ENCODE measurements at regions not wholly inside any gene's neighbourhood (a gene's known extent, or its start where the extent isn't known, plus 50 kb on each side); places are given as distances from the start of the nearest gene placed in this dataset.
"Not testable (repeated sequence)": the region's sequence is repeated elsewhere in the genome, so short reads cannot be mapped to it uniquely, and the experiment has no call there.

GRCh38 chr5:123976379-123977033 is 464.5 kb downstream of the CSNK1G3 start:
- H3K4me1 ChIP-seq, result no peaks in the 10 kb centered on the region
- H3K27ac ChIP-seq, result no peak overlapping the region
- H3K36me3 ChIP-seq, result no peaks in the 10 kb centered on the region
- no peak for DNase-seq
- TF ChIP-seq CTCF (IDR thresholded peaks at IDR 0.05) (no peak), POLR2A (IDR thresholded peaks at IDR 0.05) (no peak)
- no peak overlapping the region for H3K4me3 ChIP-seq
- intact Hi-C loops (cut with DNase I; ENCODE audit: low total_unique reads), result no loop called here
- no peaks in the 10 kb centered on the region for H3K27me3 ChIP-seq
- no peaks in the 10 kb centered on the region for H3K9me3 ChIP-seq

- H3K27ac ChIP-seq; H3K9me3 ChIP-seq; H3K4me3 ChIP-seq; H3K36me3 ChIP-seq; intact Hi-C loops (cut with DNase I; ENCODE audit: low total_unique reads); H3K4me1 ChIP-seq; DNase-seq; H3K27me3 ChIP-seq: not testable (repeated sequence)
These were observed 463.5 kb downstream of the CSNK1G3 start for GRCh38 chr5:123975521-123975920.

DNA sequence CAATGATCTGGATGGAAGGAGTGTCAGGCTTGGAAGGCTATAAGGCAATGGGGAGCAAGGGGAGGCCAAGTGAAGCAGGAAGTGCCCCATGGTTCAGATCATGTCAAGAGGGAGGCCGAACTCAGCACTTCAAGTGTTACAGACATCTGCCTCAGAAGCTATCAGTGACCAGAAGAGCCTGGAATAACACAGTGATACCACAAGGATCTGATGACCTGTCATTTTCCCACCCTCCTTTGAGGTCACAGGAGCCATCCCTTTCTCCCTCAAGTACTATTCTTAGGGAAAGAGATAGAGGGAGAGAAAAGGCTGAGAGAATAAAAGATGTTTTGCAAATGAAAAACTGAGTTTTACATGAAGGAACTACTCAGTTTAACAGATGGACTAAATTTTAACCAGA is 454.8 kb downstream of the CSNK1G3 start:
- no peak for DNase-seq
- intact Hi-C loops (cut with DNase I; ENCODE audit: low total_unique reads), result no loop called here
- Histone ChIP-seq H3K27ac (no peak overlapping the region), H3K27me3 (no peaks in the 10 kb centered on the region), H3K36me3 (no peaks in the 10 kb centered on the region), H3K4me1 (no peaks in the 10 kb centered on the region), H3K9me3 (no peaks in the 10 kb centered on the region), H3K4me3 (no peak overlapping the region)
- TF ChIP-seq POLR2A (IDR thresholded peaks at IDR 0.05), result no peak
- TF ChIP-seq CTCF (IDR thresholded peaks at IDR 0.05), result no peak

- H3K27ac ChIP-seq, result no peak overlapping the region
- DNase-seq, result no peak
- no peaks in the 10 kb centered on the region for H3K36me3 ChIP-seq
- intact Hi-C loops (cut with DNase I; ENCODE audit: low total_unique reads), result no loop called here
- no peak overlapping the region for H3K4me3 ChIP-seq
- no peaks in the 10 kb centered on the region for H3K27me3 ChIP-seq
- no peaks in the 10 kb centered on the region for H3K9me3 ChIP-seq
- H3K4me1 ChIP-seq, result no peaks in the 10 kb centered on the region
- TF ChIP-seq CTCF (IDR thresholded peaks at IDR 0.05) (no peak), POLR2A (IDR thresholded peaks at IDR 0.05) (no peak)
These were observed 453.6 kb downstream of the CSNK1G3 start for GRCh38 chr5:123965626-123966025.

DNA sequence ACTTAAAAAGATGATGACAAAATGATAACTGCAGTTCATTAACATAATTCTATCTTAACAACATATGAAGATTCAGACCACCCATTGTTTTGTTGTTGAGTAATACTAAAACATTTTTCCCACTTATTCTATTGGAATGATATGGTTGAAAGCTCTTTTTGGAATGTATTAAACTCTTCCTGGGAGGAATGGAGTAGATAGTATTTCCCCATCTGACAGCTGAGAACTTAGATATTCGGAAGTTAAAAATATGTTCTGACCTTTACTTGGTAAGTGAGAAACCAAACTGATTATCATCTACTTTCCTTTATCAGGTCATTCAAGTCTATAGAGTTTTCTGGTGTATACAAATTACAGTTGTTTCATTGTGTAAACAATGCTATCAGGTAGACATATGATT is 452.9 kb downstream of the CSNK1G3 start:
- H3K4me3 ChIP-seq, result no peak overlapping the region
- no peaks in the 10 kb centered on the region for H3K27me3 ChIP-seq
- H3K36me3 ChIP-seq, result no peaks in the 10 kb centered on the region
- H3K9me3 ChIP-seq, result no peaks in the 10 kb centered on the region
- H3K4me1 ChIP-seq, result no peaks in the 10 kb centered on the region
- no peak for TF ChIP-seq CTCF (IDR thresholded peaks at IDR 0.05)
- TF ChIP-seq POLR2A (IDR thresholded peaks at IDR 0.05), result no peak
- H3K27ac ChIP-seq, result no peak overlapping the region
- intact Hi-C loops (cut with DNase I; ENCODE audit: low total_unique reads), result no loop called here
- DNase-seq, result no peak

DNA sequence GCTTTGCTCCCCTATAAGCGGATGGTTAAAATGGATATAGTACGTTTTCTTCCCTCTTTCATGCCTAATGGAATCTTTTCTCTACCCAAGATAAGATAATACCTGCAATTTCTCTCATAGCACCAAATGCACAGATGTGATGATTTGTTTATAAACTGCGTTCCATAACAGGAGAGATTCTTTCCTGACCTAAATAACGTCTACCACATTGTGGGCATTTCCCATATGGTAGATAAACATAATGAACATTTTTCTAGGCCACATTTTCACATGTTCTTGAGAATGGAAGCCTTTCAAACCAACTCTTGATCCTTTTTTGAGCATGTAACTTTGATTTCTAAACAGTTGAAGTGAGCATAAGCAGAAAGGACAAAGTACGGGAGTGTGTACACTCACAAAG is 448.5 kb downstream of the CSNK1G3 start:
- no peaks in the 10 kb centered on the region for H3K36me3 ChIP-seq
- TF ChIP-seq POLR2A (IDR thresholded peaks at IDR 0.05), result no peak
- no peak for TF ChIP-seq CTCF (IDR thresholded peaks at IDR 0.05)
- H3K4me1 ChIP-seq, result no peaks in the 10 kb centered on the region
- H3K27me3 ChIP-seq, result no peaks in the 10 kb centered on the region
- no peak overlapping the region for H3K27ac ChIP-seq
- intact Hi-C loops (cut with DNase I; ENCODE audit: low total_unique reads), result no loop called here
- no peaks in the 10 kb centered on the region for H3K9me3 ChIP-seq
- H3K4me3 ChIP-seq, result no peak overlapping the region
- no peak for DNase-seq

Data from uterus (tissue), 3 donors.